ENCODE measurements at regions not wholly inside any gene's neighbourhood (a gene's known extent, or its start where the extent isn't known, plus 50 kb on each side); places are given as distances from the start of the nearest gene placed in this dataset.

- DNase-seq: no peak
Measured at GRCh38 chrX:5829469-5829868, 399.2 kb downstream of the NLGN4X start.

- DNase-seq: no peak
Measured at GRCh38 chrX:5829060-5829459, 399.6 kb downstream of the NLGN4X start.

GRCh38 chrX:5823903-5824302 is 404.8 kb downstream of the NLGN4X start:
- DNase-seq: no peak

GRCh38 chrX:5810636-5811035 is 418.0 kb downstream of the NLGN4X start:
- no peak for DNase-seq

GRCh38 chrX:5807181-5807580 is 421.5 kb downstream of the NLGN4X start:
- no peak for DNase-seq

- DNase-seq: no peak
Measured at GRCh38 chrX:5802391-5802790, 426.3 kb downstream of the NLGN4X start.

GRCh38 chrX:5791721-5792120 is 436.9 kb downstream of the NLGN4X start:
- DNase-seq: no peak

GRCh38 chrX:5788910-5789309 is 439.8 kb downstream of the NLGN4X start:
- DNase-seq: no peak

- DNase-seq: no peak
Measured at GRCh38 chrX:5780821-5781220, 447.8 kb downstream of the NLGN4X start.

GRCh38 chrX:5775846-5776430 is 452.7 kb downstream of the NLGN4X start:
- no peak for DNase-seq

GRCh38 chrX:5774446-5774845 is 454.2 kb downstream of the NLGN4X start:
- no peak for DNase-seq

GRCh38 chrX:5771441-5771840 is 457.2 kb downstream of the NLGN4X start:
- no peak for DNase-seq

- no peak for DNase-seq
Measured at GRCh38 chrX:5756616-5757015, 472.1 kb downstream of the NLGN4X start.

- no peak for DNase-seq
Measured at GRCh38 chrX:5753291-5753690, 475.4 kb downstream of the NLGN4X start.

- DNase-seq: no peak
Measured at GRCh38 chrX:5752831-5753230, 475.8 kb downstream of the NLGN4X start.

- no peak for DNase-seq
Measured at GRCh38 chrX:5748586-5749150, 480.0 kb downstream of the NLGN4X start.

- DNase-seq: no peak
Measured at GRCh38 chrX:5746231-5746630, 482.4 kb downstream of the NLGN4X start.

GRCh38 chrX:5733501-5733900 is 495.2 kb downstream of the NLGN4X start:
- no peak for DNase-seq

- no peak for DNase-seq
Measured at GRCh38 chrX:5730556-5730955, 498.1 kb downstream of the NLGN4X start.

- no peak for DNase-seq
Measured at GRCh38 chrX:5726224-5726623, 502.4 kb downstream of the NLGN4X start.

GRCh38 chrX:5724123-5724522 is 504.5 kb downstream of the NLGN4X start:
- DNase-seq: no peak

GRCh38 chrX:5718651-5719050 is 510.0 kb downstream of the NLGN4X start:
- no peak for DNase-seq

GRCh38 chrX:5716666-5717065 is 512.0 kb downstream of the NLGN4X start:
- DNase-seq: no peak

- no peak for DNase-seq
Measured at GRCh38 chrX:5708251-5708650, 520.4 kb downstream of the NLGN4X start.

- no peak for DNase-seq
Measured at GRCh38 chrX:5702890-5703289, 525.8 kb downstream of the NLGN4X start.

Measured in activated T-cell treated with anti-CD3 and anti-CD28 coated beads, Interleukin-2, amount 50 U/mL, for 48 hours (primary cell).